Endothelial cell of umbilical vein (primary cell): ENCODE measurements at regions not wholly inside any gene's neighbourhood (a gene's known extent, or its start where the extent isn't known, plus 50 kb on each side); places are given as distances from the start of the nearest gene placed in this dataset.

Experiments used
- BruUV-seq: library from RNA; stranded (reverse); fragments of 400-500 nt; replicated peaks from 2 replicates; lab custom pipeline; 2021; lab: Mats Ljungman, UMichigan
- CTCF ChIA-PET: fragments of 300-600, 350-600 bp; sonication (Branson Sonifier 250); formaldehyde crosslinking; loops from one replicate; lab custom pipeline; 2021; ENCODE audit warnings: antibody characterized with exemption, inconsistent platforms; lab: Charles Lee
- POLR2A ChIA-PET: fragments of 300-600, 350-600 bp; sonication (Branson Sonifier 250); formaldehyde crosslinking; loops from one replicate; lab custom pipeline; 2021; ENCODE audit warnings: antibody characterized with exemption, inconsistent platforms; lab: Charles Lee
- DNase-seq: peaks from one replicate; pipeline ENCODE4 v3.0.0-alpha.2; 2011; ENCODE audit warnings: low read depth, low spot score
- FAIRE-seq: peaks from 2 replicates; lab custom pipeline; 2011; peaks lifted over from hg19 to GRCh38; lab: Jason Lieb, UNC
- H2AFZ ChIP-seq: 2 replicates; pipeline ENCODE4 v1.6.0; 2012; ENCODE audit warnings: low read depth, low read length, control low read depth, inconsistent platforms
- H3K27ac ChIP-seq: 2 replicates; pipeline ENCODE4 v1.5.1; 2011; ENCODE audit warnings: low read depth, mild to moderate bottlenecking, control low read depth, low read length, moderate library complexity; ENCODE audit not compliant: insufficient read depth
- H3K27me3 ChIP-seq, 2 experiments: 2 replicates each; pipeline versions ENCODE4 v1.6.0 to v1.6.1; 2011; ENCODE audit warnings: low read length in 2 of 2, mixed read lengths in 1 of 2; ENCODE audit not compliant: control insufficient read depth in 2 of 2, insufficient read depth in 2 of 2
- H3K36me3 ChIP-seq, 2 experiments: 2 replicates in 1 of 2; 3 replicates in 1 of 2; pipeline ENCODE4 v1.5.1; 2011; ENCODE audit warnings: low read length in 2 of 2, mild to moderate bottlenecking in 1 of 2, moderate library complexity in 1 of 2; ENCODE audit not compliant: control insufficient read depth in 2 of 2, insufficient read depth in 2 of 2; ENCODE audit errors: extremely low read depth in 1 of 2
- H3K4me1 ChIP-seq: 3 replicates; pipeline ENCODE4 v1.5.1; 2011; ENCODE audit warnings: mild to moderate bottlenecking, low read length; ENCODE audit not compliant: control insufficient read depth, insufficient read depth; ENCODE audit errors: extremely low read depth
- H3K4me2 ChIP-seq: 2 replicates; pipeline ENCODE4 v1.6.1; 2011; ENCODE audit warnings: low read length, control low read depth, mixed read lengths; ENCODE audit not compliant: insufficient read depth
- H3K4me3 ChIP-seq, 3 experiments: fragments of 200-600 bp in 1 of 3; sonication (generic), shearing (Covaris generic) in 1 of 3; replicated peaks in 1 of 3; 2 replicates each; pipeline ENCODE4 v1.5.1; 2011 to 2016; ENCODE audit warnings: control low read depth in 3 of 3, low read length in 3 of 3, mild to moderate bottlenecking in 2 of 3, inconsistent platforms in 1 of 3, low read depth in 1 of 3, moderate library complexity in 1 of 3; ENCODE audit not compliant: insufficient read depth in 1 of 3
- H3K79me2 ChIP-seq: 2 replicates; pipeline ENCODE4 v1.6.0; 2012; ENCODE audit warnings: low read length, inconsistent platforms; ENCODE audit not compliant: control insufficient read depth, insufficient read depth
- H3K9ac ChIP-seq: replicated peaks from 2 replicates; pipeline ENCODE3; 2011; ENCODE audit warnings: low read length, control low read depth; ENCODE audit not compliant: insufficient read depth; ENCODE audit errors: extremely low read depth
- H3K9me1 ChIP-seq: replicated peaks from 3 replicates; pipeline ENCODE4 v1.6.0; 2011; ENCODE audit warnings: mild to moderate bottlenecking, low read length; ENCODE audit not compliant: control insufficient read depth, insufficient read depth; ENCODE audit errors: extremely low read depth
- H3K9me3 ChIP-seq: replicated peaks from 2 replicates; pipeline ENCODE4 v1.5.1; 2012; ENCODE audit warnings: low read length, inconsistent platforms; ENCODE audit not compliant: control insufficient read depth, insufficient read depth
- H4K20me1 ChIP-seq: replicated peaks from 2 replicates; pipeline ENCODE3; 2011; ENCODE audit warnings: mild to moderate bottlenecking, low read length; ENCODE audit not compliant: control insufficient read depth, insufficient read depth; ENCODE audit errors: extremely low read depth
- CTCF ChIP-seq, 2 donors: IDR thresholded peaks; 1 replicate in 1 of 2; 2 replicates in 1 of 2; pipeline ENCODE4 v1.5.1; 2011; ENCODE audit warnings: low read length in 2 of 2, mild to moderate bottlenecking in 2 of 2, moderate library complexity in 2 of 2, control low read depth in 1 of 2, inconsistent platforms in 1 of 2, low read depth in 1 of 2; ENCODE audit not compliant: insufficient read depth in 1 of 2; ENCODE audit errors: extremely low read depth in 1 of 2
- EZH2 ChIP-seq: IDR thresholded peaks from 2 replicates; pipeline ENCODE4 v1.6.1; 2012; ENCODE audit warnings: borderline replicate concordance, low read depth, mild to moderate bottlenecking, moderate library complexity, low read length, inconsistent platforms; ENCODE audit not compliant: severe bottlenecking
- FOS ChIP-seq: IDR thresholded peaks from 2 replicates; pipeline ENCODE4 v1.6.1; 2011; ENCODE audit warnings: mild to moderate bottlenecking, low read length, moderate library complexity, borderline replicate concordance; ENCODE audit not compliant: insufficient read depth
- GATA2 ChIP-seq: IDR thresholded peaks from 2 replicates; pipeline ENCODE4 v1.7.0; 2011; ENCODE audit warnings: low read depth, mild to moderate bottlenecking, moderate library complexity, mixed read lengths, low read length; ENCODE audit not compliant: insufficient read length, insufficient read depth
- JUN ChIP-seq: IDR thresholded peaks from 2 replicates; pipeline ENCODE4 v1.6.1; 2011; ENCODE audit warnings: borderline replicate concordance, low read depth; ENCODE audit not compliant: insufficient read length, insufficient read depth
- MAX ChIP-seq: IDR thresholded peaks from 2 replicates; pipeline ENCODE4 v1.6.1; 2011; ENCODE audit not compliant: insufficient read depth, insufficient read length
- MYC ChIP-seq: IDR thresholded peaks from one replicate; pipeline ENCODE4 v1.6.1; 2011; ENCODE audit warnings: mild to moderate bottlenecking, low read depth, low read length
- POLR2A ChIP-seq: IDR thresholded peaks from 2 replicates; pipeline ENCODE4 v1.6.1; 2012; ENCODE audit warnings: low read depth, mild to moderate bottlenecking, control low read depth, low read length
- POLR2AphosphoS5 ChIP-seq: IDR thresholded peaks from 2 replicates; pipeline ENCODE4 v1.6.1; 2012; ENCODE audit warnings: low read depth, mild to moderate bottlenecking, control low read depth, low read length, moderate library complexity; ENCODE audit not compliant: insufficient read depth
- dilution Hi-C: fragments of 300-500 bp; cut with MboI; formaldehyde crosslinking; loops from one replicate; pipeline ENCODE4 v1.15.0; 2019; ENCODE audit warnings: low sequenced_read_pairs; ENCODE audit not compliant: extremely low pct_ligation_motif_present
- intact Hi-C: fragments of 100-400 bp; cut with micrococcal nuclease; formaldehyde crosslinking; loops from one replicate; pipeline ENCODE4 v1.10.0; 2022

GRCh38 chr3:180492047-180492446 lies 109.9 kb upstream of the TTC14 start:
- Histone ChIP-seq H3K4me2 (no peak overlapping the region), H3K4me3 (no peak overlapping the region), H3K9me3 (no peaks in the 10 kb centered on the region), H3K9ac (no peak overlapping the region), H3K27ac (no peak overlapping the region), H3K4me1 (no peaks in the 10 kb centered on the region), H3K27me3 (no peaks in the 10 kb centered on the region), H3K79me2 (no peaks in the 10 kb centered on the region), H2AFZ (no peak overlapping the region), H3K36me3 (no peaks in the 10 kb centered on the region), H4K20me1 (no peaks in the 10 kb centered on the region), H3K9me1 (no peaks in the 10 kb centered on the region)
- no peak for DNase-seq
- FAIRE-seq, result no peak
- CTCF ChIA-PET, result no interaction called here
- BruUV-seq, result no TSS peak
- no peak for TF ChIP-seq POLR2AphosphoS5
- TF ChIP-seq EZH2, result no peak
- TF ChIP-seq POLR2A, result no peak
- no peak for TF ChIP-seq MAX
- TF ChIP-seq GATA2, result no peak
- TF ChIP-seq CTCF (IDR thresholded peaks at IDR 0.05; ENCODE audit: extremely low read depth in 1 of 2, insufficient read depth in 1 of 2, low read depth in 1 of 2, low read length in 2 of 2), result no peak
- TF ChIP-seq JUN, result no peak
- TF ChIP-seq MYC, result no peak
- TF ChIP-seq FOS, result no peak
- intact Hi-C loops (no loop called here), dilution Hi-C loops (no loop called here)
- POLR2A ChIA-PET, result no interaction called here
